Natural killer cell (primary cell): ENCODE measurements at regions not wholly inside any gene's neighbourhood (a gene's known extent, or its start where the extent isn't known, plus 50 kb on each side); places are given as distances from the start of the nearest gene placed in this dataset.
A peak's percentile ranks its signal among the peaks of the same experiment; 100 is the strongest.
"Not testable (repeated sequence)": the region's sequence is repeated elsewhere in the genome, so short reads cannot be mapped to it uniquely, and the experiment has no call there.

Experiments used
- ATAC-seq, 3 donors: fragments of 150-1000 bp in 2 of 3; fragments of 200-7000 bp in 1 of 3; cut with Tn5 transposase; 1 replicate in 1 of 3; 2 replicates in 2 of 3; pipeline ENCODE4 v1.10.0; 2021; ENCODE audit warnings: mild to moderate bottlenecking in 2 of 3, moderate library complexity in 2 of 3
- DNase-seq, 2 donors: peaks; one replicate each; pipeline versions ENCODE4 v3.0.0 to v3.0.0-alpha.2; 2013 to 2021; ENCODE audit warnings: mixed read lengths in 1 of 2
- H3K27ac ChIP-seq: one replicate; pipeline ENCODE4 v1.5.1; 2013; ENCODE audit warnings: mild to moderate bottlenecking, low read length
- H3K27me3 ChIP-seq: one replicate; pipeline ENCODE4 v1.6.1; 2013; ENCODE audit warnings: low read length; ENCODE audit not compliant: control insufficient read depth, insufficient read depth
- H3K36me3 ChIP-seq: one replicate; pipeline ENCODE4 v1.6.1; 2013; ENCODE audit warnings: low read length; ENCODE audit not compliant: control insufficient read depth, insufficient read depth
- H3K4me1 ChIP-seq: one replicate; pipeline ENCODE4 v1.6.1; 2013; ENCODE audit warnings: low read length; ENCODE audit not compliant: control insufficient read depth, insufficient read depth
- H3K4me3 ChIP-seq: one replicate; pipeline ENCODE4 v1.5.1; 2013; ENCODE audit warnings: low read length
- H3K9me3 ChIP-seq: one replicate; pipeline ENCODE4 v1.6.1; 2013; ENCODE audit warnings: low read length; ENCODE audit not compliant: control insufficient read depth, insufficient read depth
- H3K27ac Mint-ChIP-seq, 2 donors: one replicate each; pipeline ENCODE4 v1.8.0; 2022; ENCODE audit warnings: mild to moderate bottlenecking in 2 of 2, mixed read lengths in 2 of 2, moderate library complexity in 1 of 2
- H3K27me3 Mint-ChIP-seq, 2 donors: one replicate each; pipeline ENCODE4 v1.8.0; 2022; ENCODE audit warnings: low read depth in 2 of 2, mixed read lengths in 2 of 2
- H3K36me3 Mint-ChIP-seq: one replicate; pipeline ENCODE4 v1.8.0; 2022; ENCODE audit warnings: mixed read lengths
- H3K4me1 Mint-ChIP-seq, 2 donors: one replicate each; pipeline ENCODE4 v1.8.0; 2022; ENCODE audit warnings: mixed read lengths in 2 of 2
- H3K4me3 Mint-ChIP-seq: one replicate; pipeline ENCODE4 v1.8.0; 2022; ENCODE audit warnings: mild to moderate bottlenecking, moderate library complexity, mixed read lengths
- H3K9me3 Mint-ChIP-seq, 2 donors: one replicate each; pipeline ENCODE4 v1.8.0; 2022; ENCODE audit warnings: mixed read lengths in 2 of 2
- WGBS: methylation state at CpG from one replicate; pipeline ENCODE4 v1.1.7; 2013; ENCODE audit warnings: missing lambda C conversion rate; ENCODE audit not compliant: insufficient coverage; 5-methylcytosine and 5-hydroxymethylcytosine counted together
- intact Hi-C: fragments of 100-400 bp; cut with micrococcal nuclease; formaldehyde crosslinking; loops from one replicate; pipeline ENCODE4 v1.14.2; 2022
- TF ChIP-seq, protein P1 (sequence below): fragments of 200-600 bp; IDR thresholded peaks from one replicate; pipeline ENCODE4 v1.8.0; 2022; ENCODE audit warnings: antibody characterized with exemption

DNA sequence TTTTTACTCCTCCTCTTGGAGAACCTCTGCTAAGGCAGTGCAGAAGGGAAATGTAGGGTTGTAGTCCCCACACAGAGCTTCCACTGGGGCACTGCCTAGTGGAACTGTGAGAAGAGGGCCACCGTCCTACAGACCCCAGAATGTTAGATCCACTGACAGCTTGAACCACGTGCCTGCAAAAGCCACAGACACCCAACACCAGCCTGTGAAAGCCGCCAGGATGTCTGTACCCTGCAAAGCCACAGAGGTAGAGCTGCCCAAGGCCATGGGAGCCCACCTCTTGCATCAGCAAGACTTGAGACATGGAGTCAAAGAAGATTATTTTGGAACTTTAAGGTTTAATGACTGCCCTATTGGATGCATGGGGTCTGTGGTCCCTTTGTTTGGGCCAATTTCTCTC is 112.1 kb downstream of the RSL24D1 start:
- peaks cover 17 to 18% of the 10 kb centered on the region in 2 donors for H3K4me1 Mint-ChIP-seq
- Histone ChIP-seq H3K4me3 (no peak overlapping the region), H3K9me3 (no peaks in the 10 kb centered on the region), H3K27me3 (no peaks in the 10 kb centered on the region), H3K4me1 (peaks cover 5% of the 10 kb centered on the region), H3K36me3 (no peaks in the 10 kb centered on the region), H3K27ac (no peak overlapping the region)
- 20% methylated on average over 3 of the region's 3 CpGs for WGBS
- H3K9me3 Mint-ChIP-seq = no peaks in the 10 kb centered on the region
- peak in 2 of 3 donors; percentile 40 to 79 for ATAC-seq
- H3K4me3 Mint-ChIP-seq = peak overlapping the region; percentile 36
- H3K36me3 Mint-ChIP-seq = no peaks in the 10 kb centered on the region
- peaks cover 6 to 7% of the 10 kb centered on the region in 2 donors for H3K27me3 Mint-ChIP-seq
- no peak for DNase-seq
- TF ChIP-seq, protein P1, sequence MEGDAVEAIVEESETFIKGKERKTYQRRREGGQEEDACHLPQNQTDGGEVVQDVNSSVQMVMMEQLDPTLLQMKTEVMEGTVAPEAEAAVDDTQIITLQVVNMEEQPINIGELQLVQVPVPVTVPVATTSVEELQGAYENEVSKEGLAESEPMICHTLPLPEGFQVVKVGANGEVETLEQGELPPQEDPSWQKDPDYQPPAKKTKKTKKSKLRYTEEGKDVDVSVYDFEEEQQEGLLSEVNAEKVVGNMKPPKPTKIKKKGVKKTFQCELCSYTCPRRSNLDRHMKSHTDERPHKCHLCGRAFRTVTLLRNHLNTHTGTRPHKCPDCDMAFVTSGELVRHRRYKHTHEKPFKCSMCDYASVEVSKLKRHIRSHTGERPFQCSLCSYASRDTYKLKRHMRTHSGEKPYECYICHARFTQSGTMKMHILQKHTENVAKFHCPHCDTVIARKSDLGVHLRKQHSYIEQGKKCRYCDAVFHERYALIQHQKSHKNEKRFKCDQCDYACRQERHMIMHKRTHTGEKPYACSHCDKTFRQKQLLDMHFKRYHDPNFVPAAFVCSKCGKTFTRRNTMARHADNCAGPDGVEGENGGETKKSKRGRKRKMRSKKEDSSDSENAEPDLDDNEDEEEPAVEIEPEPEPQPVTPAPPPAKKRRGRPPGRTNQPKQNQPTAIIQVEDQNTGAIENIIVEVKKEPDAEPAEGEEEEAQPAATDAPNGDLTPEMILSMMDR = no peak
- peak overlapping the region in 1 of 2 donors; percentile 29 for H3K27ac Mint-ChIP-seq
- intact Hi-C loops = no loop called here

DNA sequence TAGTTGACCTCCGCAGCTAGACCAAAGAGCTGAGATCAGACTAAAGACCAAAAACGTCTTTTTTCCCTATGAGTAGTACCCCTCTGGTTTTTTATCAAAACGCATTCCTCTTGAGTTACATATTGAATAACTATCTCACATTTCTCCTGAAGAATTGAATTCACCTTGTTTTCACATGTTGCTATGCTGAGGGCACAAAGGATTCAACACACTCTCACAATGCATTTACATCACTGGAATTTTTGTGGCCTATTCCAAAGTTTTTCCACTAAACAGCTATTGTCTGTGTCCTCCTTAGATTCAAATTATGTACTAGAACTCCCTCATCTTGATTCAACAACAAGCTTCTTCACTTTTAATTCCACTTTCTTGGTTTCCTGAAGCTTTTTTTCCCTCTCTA is 112.5 kb downstream of the RSL24D1 start:
- peak overlapping the region in 1 of 2 donors; percentile 29 for H3K27ac Mint-ChIP-seq
- Histone ChIP-seq H3K4me3 (no peak overlapping the region), H3K9me3 (no peaks in the 10 kb centered on the region), H3K27me3 (no peaks in the 10 kb centered on the region), H3K36me3 (no peaks in the 10 kb centered on the region), H3K4me1 (peaks cover 5% of the 10 kb centered on the region), H3K27ac (no peak overlapping the region)
- WGBS = 91% methylated on average over 3 of the region's 3 CpGs
- ATAC-seq (no peak), DNase-seq (no peak)
- intact Hi-C loops = no loop called here
- no peaks in the 10 kb centered on the region for H3K9me3 Mint-ChIP-seq
- TF ChIP-seq, protein P1 = no peak
- peaks cover 6% of the 10 kb centered on the region in 2 donors for H3K27me3 Mint-ChIP-seq
- H3K4me3 Mint-ChIP-seq = no peak overlapping the region
- H3K4me1 Mint-ChIP-seq = peaks cover 17 to 18% of the 10 kb centered on the region in 2 donors
- H3K36me3 Mint-ChIP-seq = no peaks in the 10 kb centered on the region

DNA sequence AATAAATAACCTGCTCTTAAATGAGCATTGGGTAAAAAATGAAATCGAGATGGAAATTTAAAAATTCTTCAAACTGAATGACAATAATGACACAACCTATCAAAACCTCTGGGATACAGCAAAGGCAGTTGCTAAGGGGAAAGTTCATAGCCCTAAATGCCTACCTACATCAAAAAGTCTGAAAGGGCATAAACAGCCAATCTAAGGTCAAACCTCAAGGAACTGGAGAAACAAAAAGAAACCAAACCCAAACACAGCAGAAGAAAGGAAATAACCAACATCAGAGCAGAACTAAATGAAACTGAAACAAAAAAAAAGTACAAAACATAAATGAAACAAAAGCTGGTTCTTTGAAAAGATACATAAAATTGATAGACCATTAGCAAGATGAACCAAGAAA is 119.7 kb downstream of the RSL24D1 start:
- H3K4me1 ChIP-seq, H3K36me3 Mint-ChIP-seq, H3K27me3 Mint-ChIP-seq, H3K9me3 ChIP-seq, H3K9me3 Mint-ChIP-seq, H3K27ac ChIP-seq, H3K36me3 ChIP-seq, ATAC-seq, H3K4me3 Mint-ChIP-seq, H3K4me3 ChIP-seq, intact Hi-C loops, H3K27me3 ChIP-seq: not testable (repeated sequence)
- DNase-seq = peak in 1 of 2 donors; percentile 21
- Mint-ChIP-seq H3K27ac (peak overlapping the region; percentile 2 to 42), H3K4me1 (peaks cover 7 to 12% of the 10 kb centered on the region in 2 donors)
- WGBS = no CpG with 5 or more reads among the region's 1 CpG

DNA sequence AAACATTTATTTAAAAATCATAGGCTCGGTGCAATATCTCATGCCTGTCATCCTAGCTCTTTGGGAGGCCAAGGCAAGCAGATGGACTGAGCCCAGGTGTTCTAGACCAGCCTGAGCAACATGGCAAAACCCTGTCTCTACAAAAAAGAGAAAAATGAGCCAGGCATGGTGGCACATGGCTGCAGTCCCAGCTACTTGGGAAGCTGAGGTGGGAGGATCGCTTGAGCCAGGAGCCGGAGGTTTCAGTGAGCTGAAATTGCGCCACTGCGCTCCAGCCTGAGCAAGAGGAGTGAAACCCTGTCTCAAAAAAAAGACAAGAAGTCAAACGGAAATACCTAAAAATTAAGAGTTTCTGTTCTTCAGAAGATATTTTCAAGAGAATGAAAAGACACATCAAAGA is 122.3 kb downstream of the RSL24D1 start:
- no peak overlapping the region for H3K27ac ChIP-seq
- H3K4me3 Mint-ChIP-seq = no peak overlapping the region
- no peaks in the 10 kb centered on the region for H3K9me3 ChIP-seq
- H3K27me3 ChIP-seq = no peaks in the 10 kb centered on the region
- no peak overlapping the region for H3K27ac Mint-ChIP-seq
- peaks cover 3 to 7% of the 10 kb centered on the region in 2 donors for H3K27me3 Mint-ChIP-seq
- no peak for ATAC-seq
- DNase-seq = no peak
- no peaks in the 10 kb centered on the region for H3K36me3 Mint-ChIP-seq
- H3K4me1 ChIP-seq = no peaks in the 10 kb centered on the region
- intact Hi-C loops = no loop called here
- 93% methylated on average over 6 of the region's 6 CpGs for WGBS
- no peak overlapping the region for H3K4me3 ChIP-seq
- H3K4me1 Mint-ChIP-seq = peaks cover 7 to 12% of the 10 kb centered on the region in 2 donors
- TF ChIP-seq, protein P1 = no peak
- H3K9me3 Mint-ChIP-seq = peaks cover 2 to 4% of the 10 kb centered on the region in 2 donors
- H3K36me3 ChIP-seq = no peaks in the 10 kb centered on the region

DNA sequence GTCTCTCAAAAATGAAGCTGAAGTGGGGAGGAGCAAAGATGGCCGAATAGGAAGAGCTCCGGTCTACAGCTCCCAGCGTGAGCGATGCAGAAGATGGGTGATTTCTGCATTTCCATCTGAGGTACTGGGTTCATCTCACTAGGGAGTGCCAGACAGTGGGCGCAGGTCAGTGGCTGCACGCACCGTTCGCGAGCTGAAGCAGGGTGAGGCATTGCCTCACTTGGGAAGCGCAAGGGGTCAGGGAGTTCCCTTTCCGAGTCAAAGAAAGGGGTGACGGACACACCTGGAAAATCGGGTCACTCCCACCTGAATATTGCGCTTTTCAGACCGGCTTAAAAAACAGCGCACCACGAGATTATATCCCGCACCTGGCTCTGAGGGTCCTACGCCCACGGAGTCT is 132.8 kb downstream of the RSL24D1 start:
- WGBS = 96% methylated on average over 18 of the region's 20 CpGs
- H3K27me3 ChIP-seq, H3K27me3 Mint-ChIP-seq, H3K4me1 Mint-ChIP-seq, H3K4me3 Mint-ChIP-seq, H3K27ac ChIP-seq, H3K27ac Mint-ChIP-seq, DNase-seq, H3K36me3 ChIP-seq, H3K9me3 ChIP-seq, ATAC-seq, H3K4me1 ChIP-seq, H3K9me3 Mint-ChIP-seq, H3K4me3 ChIP-seq, intact Hi-C loops: not testable (repeated sequence)
- peaks cover 12% of the 10 kb centered on the region for H3K36me3 Mint-ChIP-seq
